DND-41 (cell line): ENCODE measurements at regions not wholly inside any gene's neighbourhood (a gene's known extent, or its start where the extent isn't known, plus 50 kb on each side); places are given as distances from the start of the nearest gene placed in this dataset.

Source experiments
- EZH2 ChIP-seq: IDR thresholded peaks from 3 replicates; pipeline ENCODE4 v1.6.1; 2012; ENCODE audit warnings: borderline replicate concordance, low read depth, mild to moderate bottlenecking, moderate library complexity, low read length, inconsistent platforms; ENCODE audit not compliant: severe bottlenecking
- TF ChIP-seq, protein P1 (sequence below): IDR thresholded peaks from 2 replicates; pipeline ENCODE4 v1.5.1; 2012; ENCODE audit warnings: borderline replicate concordance, low read length, moderate library complexity, mild to moderate bottlenecking; ENCODE audit not compliant: poor library complexity, severe bottlenecking; ENCODE audit errors: extremely low read depth

- TF ChIP-seq, protein P1, sequence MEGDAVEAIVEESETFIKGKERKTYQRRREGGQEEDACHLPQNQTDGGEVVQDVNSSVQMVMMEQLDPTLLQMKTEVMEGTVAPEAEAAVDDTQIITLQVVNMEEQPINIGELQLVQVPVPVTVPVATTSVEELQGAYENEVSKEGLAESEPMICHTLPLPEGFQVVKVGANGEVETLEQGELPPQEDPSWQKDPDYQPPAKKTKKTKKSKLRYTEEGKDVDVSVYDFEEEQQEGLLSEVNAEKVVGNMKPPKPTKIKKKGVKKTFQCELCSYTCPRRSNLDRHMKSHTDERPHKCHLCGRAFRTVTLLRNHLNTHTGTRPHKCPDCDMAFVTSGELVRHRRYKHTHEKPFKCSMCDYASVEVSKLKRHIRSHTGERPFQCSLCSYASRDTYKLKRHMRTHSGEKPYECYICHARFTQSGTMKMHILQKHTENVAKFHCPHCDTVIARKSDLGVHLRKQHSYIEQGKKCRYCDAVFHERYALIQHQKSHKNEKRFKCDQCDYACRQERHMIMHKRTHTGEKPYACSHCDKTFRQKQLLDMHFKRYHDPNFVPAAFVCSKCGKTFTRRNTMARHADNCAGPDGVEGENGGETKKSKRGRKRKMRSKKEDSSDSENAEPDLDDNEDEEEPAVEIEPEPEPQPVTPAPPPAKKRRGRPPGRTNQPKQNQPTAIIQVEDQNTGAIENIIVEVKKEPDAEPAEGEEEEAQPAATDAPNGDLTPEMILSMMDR, result no peak
- no peak for TF ChIP-seq EZH2
These were observed 130.9 kb downstream of the RFPL4B start for GRCh38 chr6:112478036-112478435.
